Upper lobe of right lung (tissue), 1 donor: ENCODE measurements at regions not wholly inside any gene's neighbourhood (a gene's known extent, or its start where the extent isn't known, plus 50 kb on each side); places are given as distances from the start of the nearest gene placed in this dataset.

Experiments used
- ATAC-seq: fragments of 200-7000 bp; cut with Tn5 transposase; one replicate; pipeline ENCODE4 v1.9.1; 2020; ENCODE audit warnings: mild to moderate bottlenecking, moderate library complexity
- DNase-seq: peaks from one replicate; pipeline ENCODE4 v3.0.0-alpha.2; 2020
- H3K27ac ChIP-seq: fragments of 200-600 bp; one replicate; pipeline ENCODE4 v1.8.0; 2022
- H3K27me3 ChIP-seq: fragments of 200-600 bp; one replicate; pipeline ENCODE4 v1.8.0; 2022; ENCODE audit warnings: mild to moderate bottlenecking
- H3K36me3 ChIP-seq: fragments of 200-600 bp; one replicate; pipeline ENCODE4 v1.8.0; 2022
- H3K4me1 ChIP-seq: fragments of 200-600 bp; one replicate; pipeline ENCODE4 v1.8.0; 2022
- H3K4me3 ChIP-seq: fragments of 200-600 bp; one replicate; pipeline ENCODE4 v1.8.0; 2022; ENCODE audit warnings: mild to moderate bottlenecking
- H3K9me3 ChIP-seq: fragments of 200-600 bp; one replicate; pipeline ENCODE4 v1.8.0; 2022
- intact Hi-C: fragments of 100-400 bp; cut with DNase I; formaldehyde crosslinking; loops from one replicate; pipeline ENCODE4 v1.11.0; 2022
- TF ChIP-seq, protein P1 (sequence below): fragments of 200-600 bp; IDR thresholded peaks from one replicate; pipeline ENCODE4 v1.8.0; 2022; ENCODE audit warnings: antibody characterized with exemption
- donor health status: DM: no; HTN: yes; CAD: no; lungs with severe emphysema.

GRCh38 chr2:118443596-118443995 lies 355.3 kb downstream of the INSIG2 start:
- intact Hi-C loops, result no loop called here
- Histone ChIP-seq H3K36me3 (no peaks in the 10 kb centered on the region), H3K27ac (no peak overlapping the region), H3K4me3 (no peak overlapping the region), H3K27me3 (no peaks in the 10 kb centered on the region), H3K4me1 (no peaks in the 10 kb centered on the region), H3K9me3 (no peaks in the 10 kb centered on the region)
- TF ChIP-seq, protein P1, sequence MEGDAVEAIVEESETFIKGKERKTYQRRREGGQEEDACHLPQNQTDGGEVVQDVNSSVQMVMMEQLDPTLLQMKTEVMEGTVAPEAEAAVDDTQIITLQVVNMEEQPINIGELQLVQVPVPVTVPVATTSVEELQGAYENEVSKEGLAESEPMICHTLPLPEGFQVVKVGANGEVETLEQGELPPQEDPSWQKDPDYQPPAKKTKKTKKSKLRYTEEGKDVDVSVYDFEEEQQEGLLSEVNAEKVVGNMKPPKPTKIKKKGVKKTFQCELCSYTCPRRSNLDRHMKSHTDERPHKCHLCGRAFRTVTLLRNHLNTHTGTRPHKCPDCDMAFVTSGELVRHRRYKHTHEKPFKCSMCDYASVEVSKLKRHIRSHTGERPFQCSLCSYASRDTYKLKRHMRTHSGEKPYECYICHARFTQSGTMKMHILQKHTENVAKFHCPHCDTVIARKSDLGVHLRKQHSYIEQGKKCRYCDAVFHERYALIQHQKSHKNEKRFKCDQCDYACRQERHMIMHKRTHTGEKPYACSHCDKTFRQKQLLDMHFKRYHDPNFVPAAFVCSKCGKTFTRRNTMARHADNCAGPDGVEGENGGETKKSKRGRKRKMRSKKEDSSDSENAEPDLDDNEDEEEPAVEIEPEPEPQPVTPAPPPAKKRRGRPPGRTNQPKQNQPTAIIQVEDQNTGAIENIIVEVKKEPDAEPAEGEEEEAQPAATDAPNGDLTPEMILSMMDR, result no peak
- ATAC-seq (no peak), DNase-seq (no peak)

DNA sequence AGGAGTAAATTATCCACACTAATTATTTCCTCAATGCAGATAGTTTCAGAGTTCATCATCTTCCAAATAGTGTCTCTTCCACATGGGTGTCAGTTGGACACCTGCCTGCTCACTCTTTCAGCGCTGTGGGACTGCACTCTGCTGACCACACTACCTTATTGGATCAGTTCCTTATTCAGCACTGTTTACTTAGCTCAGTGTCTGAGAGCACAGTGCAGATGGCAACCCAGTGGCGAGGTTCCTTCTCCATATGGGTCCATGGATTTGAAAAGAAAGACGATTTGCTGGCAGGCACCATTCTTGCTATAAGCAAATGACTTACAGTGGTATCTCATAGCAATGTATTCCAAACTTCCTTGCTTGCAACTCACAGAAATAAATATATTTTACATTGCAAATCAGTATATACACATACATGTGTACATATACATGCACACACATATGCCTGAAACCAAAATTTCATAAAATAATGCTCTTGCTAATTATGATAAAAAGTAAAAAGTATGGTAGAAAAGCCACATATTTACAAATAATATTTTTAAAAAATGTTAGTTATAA lies 354.8 kb downstream of the INSIG2 start:
- no peak overlapping the region for H3K27ac ChIP-seq
- no peaks in the 10 kb centered on the region for H3K4me1 ChIP-seq
- TF ChIP-seq, protein P1, result no peak
- DNase-seq, result no peak
- H3K27me3 ChIP-seq, result no peaks in the 10 kb centered on the region
- H3K36me3 ChIP-seq, result no peaks in the 10 kb centered on the region
- intact Hi-C loops, result no loop called here
- no peak for ATAC-seq
- no peak overlapping the region for H3K4me3 ChIP-seq
- H3K9me3 ChIP-seq, result no peaks in the 10 kb centered on the region

DNA sequence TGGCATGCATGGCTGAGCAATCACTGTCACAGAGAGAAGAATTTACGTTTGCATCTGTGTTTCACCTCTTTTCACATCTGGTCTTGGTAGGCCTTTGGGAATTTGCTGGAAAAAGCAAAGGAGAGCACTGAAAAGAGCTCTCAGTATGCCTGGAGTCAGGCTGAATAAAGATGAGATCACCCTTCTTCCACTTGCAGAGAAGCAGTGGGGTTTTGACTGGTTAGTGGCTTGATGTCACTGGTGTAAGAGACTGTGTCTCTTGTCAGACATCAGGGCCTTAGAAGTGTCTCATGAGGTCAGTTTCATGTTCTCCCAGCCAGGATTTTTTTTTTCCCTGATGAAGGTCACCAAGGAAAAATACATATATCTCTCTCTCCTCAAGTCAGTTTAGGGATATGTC lies 353.8 kb downstream of the INSIG2 start:
- Histone ChIP-seq H3K27me3 (no peaks in the 10 kb centered on the region), H3K27ac (no peak overlapping the region), H3K4me1 (no peaks in the 10 kb centered on the region), H3K36me3 (no peaks in the 10 kb centered on the region), H3K4me3 (no peak overlapping the region), H3K9me3 (no peaks in the 10 kb centered on the region)
- intact Hi-C loops, result no loop called here
- TF ChIP-seq, protein P1, result no peak
- DNase-seq, result no peak
- ATAC-seq, result no peak

DNA sequence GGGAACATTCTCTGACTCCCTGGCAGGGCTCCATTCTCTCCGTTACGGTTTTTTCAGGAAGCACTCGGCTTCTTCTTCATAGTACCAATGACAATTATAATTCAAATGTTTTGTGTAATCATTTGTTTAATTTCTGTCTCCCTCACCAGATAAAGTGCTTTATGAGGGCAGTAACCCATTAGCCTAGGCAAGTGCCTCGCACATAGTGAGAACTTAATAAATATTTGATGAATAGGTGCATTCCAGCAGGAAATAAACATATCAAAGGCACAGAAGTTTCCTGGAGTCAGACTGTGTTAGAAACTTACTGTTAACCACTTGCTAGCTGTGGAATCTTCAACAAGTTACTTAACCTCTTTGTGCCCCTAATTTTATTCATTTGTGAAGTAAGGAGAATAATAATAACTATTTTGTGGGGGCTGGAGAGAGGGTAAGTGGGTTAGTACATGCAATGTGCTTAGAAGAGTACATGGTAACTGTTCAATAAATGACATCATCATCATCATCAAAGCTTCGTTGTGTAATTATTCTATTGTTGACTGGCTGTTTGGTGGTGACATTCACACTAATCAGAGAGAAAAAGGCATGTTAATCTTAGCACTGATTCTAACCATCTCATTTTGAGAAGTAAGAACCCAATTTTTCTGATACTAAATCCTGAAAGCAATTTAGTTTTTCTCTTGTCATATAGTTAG lies 352.3 kb downstream of the INSIG2 start:
- H3K27me3 ChIP-seq, result no peaks in the 10 kb centered on the region
- no peak overlapping the region for H3K4me3 ChIP-seq
- H3K9me3 ChIP-seq, result no peaks in the 10 kb centered on the region
- H3K4me1 ChIP-seq, result no peaks in the 10 kb centered on the region
- TF ChIP-seq, protein P1, result no peak
- no peak for DNase-seq
- intact Hi-C loops, result no loop called here
- no peak for ATAC-seq
- H3K36me3 ChIP-seq, result no peaks in the 10 kb centered on the region
- no peak overlapping the region for H3K27ac ChIP-seq

DNA sequence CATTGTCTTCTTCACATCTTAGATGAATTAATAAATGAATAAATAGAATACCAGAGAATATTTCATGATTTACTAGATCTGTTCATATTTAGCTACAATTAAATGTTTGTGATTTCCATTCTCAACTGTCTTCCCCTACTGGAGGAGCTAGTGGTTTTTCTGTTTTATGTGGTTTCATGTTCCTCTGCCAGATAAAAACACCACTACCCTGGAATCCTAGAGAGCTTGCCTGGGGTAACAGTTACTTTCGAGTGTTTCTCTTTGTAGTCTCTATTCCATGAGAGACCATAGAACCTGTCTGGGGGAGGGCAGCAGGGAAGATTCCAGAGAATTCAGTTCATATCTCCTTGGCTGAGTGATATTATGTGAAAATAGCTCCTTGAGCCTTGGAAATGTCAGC lies 349.2 kb downstream of the INSIG2 start:
- intact Hi-C loops, result no loop called here
- H3K4me1 ChIP-seq, result no peaks in the 10 kb centered on the region

More for the DNA sequence above, 349.2 kb downstream of the INSIG2 start:
- Histone ChIP-seq H3K9me3 (no peaks in the 10 kb centered on the region), H3K4me3 (no peak overlapping the region), H3K36me3 (no peaks in the 10 kb centered on the region), H3K27ac (no peak overlapping the region), H3K27me3 (no peaks in the 10 kb centered on the region)
- DNase-seq, result no peak
- ATAC-seq, result no peak
- TF ChIP-seq, protein P1, result no peak
